ENCODE measurements at regions not wholly inside any gene's neighbourhood (a gene's known extent, or its start where the extent isn't known, plus 50 kb on each side); places are given as distances from the start of the nearest gene placed in this dataset.

GRCh38 chr15:97346221-97346620 is 614.3 kb upstream of the ARRDC4 start:
- DNase-seq (ENCODE audit: low spot score in 2 of 2): no peak
- H3K4me1 ChIP-seq: no peaks in the 10 kb centered on the region
- 93 to 97% methylated on average over 2 of the region's 2 CpGs for WGBS, 2 donors
- no peak overlapping the region for H3K27ac ChIP-seq
- H3K4me3 ChIP-seq: no peak overlapping the region
- no peaks in the 10 kb centered on the region for H3K36me3 ChIP-seq
- TF ChIP-seq CTCF (IDR thresholded peaks at IDR 0.05) (no peak), POLR2A (IDR thresholded peaks at IDR 0.05) (no peak), EP300 (IDR thresholded peaks at IDR 0.05) (no peak)
- no peaks in the 10 kb centered on the region for H3K27me3 ChIP-seq
- H3K9me3 ChIP-seq: peaks cover 0 to 11% (median 0%) of the 10 kb centered on the region in 4 donors

- H3K27ac ChIP-seq: no peak overlapping the region
- H3K9me3 ChIP-seq: peaks cover 0 to 8% (median 0%) of the 10 kb centered on the region in 4 donors
- H3K4me3 ChIP-seq: no peak overlapping the region
- H3K36me3 ChIP-seq: no peaks in the 10 kb centered on the region
- no peaks in the 10 kb centered on the region for H3K27me3 ChIP-seq
- WGBS, 2 donors: 64 to 66% methylated on average over 4 of the region's 4 CpGs
- TF ChIP-seq POLR2A (IDR thresholded peaks at IDR 0.05): no peak
- TF ChIP-seq EP300 (IDR thresholded peaks at IDR 0.05): no peak
- no peak for TF ChIP-seq CTCF (IDR thresholded peaks at IDR 0.05)
- no peak for DNase-seq (ENCODE audit: low spot score in 2 of 2)
- H3K4me1 ChIP-seq: no peaks in the 10 kb centered on the region
Measured at GRCh38 chr15:97350813-97351212, 609.7 kb upstream of the ARRDC4 start.

DNA sequence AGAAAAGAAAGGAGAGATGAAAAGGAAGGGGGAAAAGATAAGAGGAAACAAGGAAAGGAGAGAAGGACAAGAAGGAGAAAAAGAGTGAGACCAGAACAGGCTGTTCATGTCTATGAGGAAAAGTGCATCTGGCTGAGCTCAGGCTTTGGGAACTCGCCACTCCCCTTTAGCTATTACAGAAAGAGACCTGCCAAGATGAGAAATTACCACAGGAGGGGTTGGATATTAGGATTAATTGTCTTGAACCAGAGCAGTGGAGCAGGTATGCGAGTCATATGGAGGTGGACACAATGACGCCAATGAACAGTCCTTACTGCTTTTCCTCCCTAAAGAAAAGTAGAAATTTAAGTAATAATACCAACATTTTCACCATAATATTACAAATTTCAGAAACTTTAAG is 577.0 kb upstream of the ARRDC4 start:
- Histone ChIP-seq H3K27me3 (no peaks in the 10 kb centered on the region), H3K36me3 (no peaks in the 10 kb centered on the region), H3K9me3 (no peaks in the 10 kb centered on the region), H3K4me1 (no peaks in the 10 kb centered on the region), H3K27ac (no peak overlapping the region), H3K4me3 (no peak overlapping the region)
- TF ChIP-seq EP300 (IDR thresholded peaks at IDR 0.05) (no peak), POLR2A (IDR thresholded peaks at IDR 0.05) (no peak), CTCF (IDR thresholded peaks at IDR 0.05) (no peak)
- DNase-seq (ENCODE audit: low spot score in 2 of 2): no peak
- WGBS, 2 donors: 79 to 89% methylated on average over 3 of the region's 3 CpGs

DNA sequence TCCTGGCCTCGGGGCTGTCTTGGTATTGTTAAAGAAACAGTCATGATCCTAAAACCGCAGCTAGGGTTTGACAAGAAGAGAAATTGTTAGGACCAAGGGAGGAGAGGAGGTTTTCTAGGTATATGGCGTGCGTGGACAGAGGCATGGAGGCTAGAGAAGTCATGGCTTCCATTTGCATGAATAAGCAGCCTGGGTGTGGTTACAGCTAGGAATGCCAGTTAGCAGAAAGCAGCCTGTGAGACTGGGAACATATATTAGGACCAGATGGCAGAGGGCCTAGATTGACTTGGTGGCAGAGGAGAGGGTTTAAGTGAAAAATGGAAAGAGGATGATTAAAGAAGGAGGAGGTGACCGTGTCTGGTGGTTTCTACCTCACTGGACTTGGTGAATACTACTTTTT is 573.6 kb upstream of the ARRDC4 start:
- TF ChIP-seq EP300 (IDR thresholded peaks at IDR 0.05) (no peak), POLR2A (IDR thresholded peaks at IDR 0.05) (no peak), CTCF (IDR thresholded peaks at IDR 0.05) (no peak)
- no peak overlapping the region for H3K4me3 ChIP-seq
- 91 to 94% methylated on average over 5 of the region's 5 CpGs for WGBS, 2 donors
- no peak for DNase-seq (ENCODE audit: low spot score in 2 of 2)
- H3K9me3 ChIP-seq: no peaks in the 10 kb centered on the region
- H3K27me3 ChIP-seq: no peaks in the 10 kb centered on the region
- no peak overlapping the region for H3K27ac ChIP-seq
- no peaks in the 10 kb centered on the region for H3K36me3 ChIP-seq
- no peaks in the 10 kb centered on the region for H3K4me1 ChIP-seq

DNA sequence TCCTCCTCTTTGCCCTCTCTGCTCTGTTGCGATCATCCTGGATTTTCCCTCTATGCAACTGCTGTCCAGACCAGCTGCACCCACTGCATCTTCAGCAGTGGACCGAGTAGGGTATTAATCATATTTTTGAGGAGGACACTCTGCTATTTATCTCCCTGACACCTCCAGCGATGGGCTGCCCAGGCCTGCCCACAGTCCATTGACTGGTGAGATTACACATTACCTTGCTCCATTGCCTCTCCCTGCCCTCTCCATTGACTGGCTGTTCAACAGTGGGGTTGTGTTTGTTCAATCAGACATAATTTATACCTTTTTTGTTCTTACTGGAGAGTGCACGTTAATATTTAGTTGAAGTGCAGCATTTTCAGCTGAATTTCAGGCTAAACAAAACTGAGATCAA is 559.3 kb upstream of the ARRDC4 start:
- Histone ChIP-seq H3K27me3 (no peaks in the 10 kb centered on the region), H3K36me3 (no peaks in the 10 kb centered on the region), H3K4me1 (no peaks in the 10 kb centered on the region), H3K9me3 (no peaks in the 10 kb centered on the region), H3K27ac (no peak overlapping the region), H3K4me3 (no peak overlapping the region)
- WGBS, 2 donors: 85 to 94% methylated on average over 4 of the region's 4 CpGs
- no peak for DNase-seq (ENCODE audit: low spot score in 2 of 2)
- TF ChIP-seq POLR2A (IDR thresholded peaks at IDR 0.05) (no peak), EP300 (IDR thresholded peaks at IDR 0.05) (no peak), CTCF (IDR thresholded peaks at IDR 0.05) (no peak)

All from tibial nerve (tissue), 4 donors.